Forelimb muscle (tissue), 1 donor: ENCODE measurements at regions not wholly inside any gene's neighbourhood (a gene's known extent, or its start where the extent isn't known, plus 50 kb on each side); places are given as distances from the start of the nearest gene placed in this dataset.
"Not testable (repeated sequence)": the region's sequence is repeated elsewhere in the genome, so short reads cannot be mapped to it uniquely, and the experiment has no call there.

ENCODE experiments used
- DNase-seq: peaks from one replicate; pipeline ENCODE4 v3.0.0-alpha.2; 2013; ENCODE audit warnings: low read depth

GRCh38 chr16:88227722-88228482 is 154.9 kb upstream of the ZNF469 start:
- not testable (repeated sequence) for DNase-seq

DNA sequence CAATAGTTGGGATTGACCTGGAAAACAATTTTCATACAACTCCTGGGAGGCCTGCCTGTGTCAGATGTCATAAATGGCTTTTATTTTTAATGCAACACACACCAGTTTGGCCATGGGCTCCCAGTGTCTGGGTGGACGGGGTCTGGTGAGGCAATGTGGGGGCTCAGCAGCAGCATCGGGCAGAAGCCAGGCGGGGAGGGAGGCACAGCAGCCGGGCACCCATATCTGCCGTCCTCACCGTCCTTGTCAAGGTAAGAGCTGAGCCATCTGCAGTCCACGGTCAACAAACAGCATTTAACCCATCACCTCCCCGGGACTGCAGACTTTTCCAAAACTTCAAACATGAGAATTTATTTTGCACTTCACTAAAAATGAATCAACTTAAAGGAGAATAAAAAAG is 154.0 kb upstream of the ZNF469 start:
- DNase-seq, result not testable (repeated sequence)

GRCh38 chr16:88229710-88230109 is 153.0 kb upstream of the ZNF469 start:
- not testable (repeated sequence) for DNase-seq

DNA sequence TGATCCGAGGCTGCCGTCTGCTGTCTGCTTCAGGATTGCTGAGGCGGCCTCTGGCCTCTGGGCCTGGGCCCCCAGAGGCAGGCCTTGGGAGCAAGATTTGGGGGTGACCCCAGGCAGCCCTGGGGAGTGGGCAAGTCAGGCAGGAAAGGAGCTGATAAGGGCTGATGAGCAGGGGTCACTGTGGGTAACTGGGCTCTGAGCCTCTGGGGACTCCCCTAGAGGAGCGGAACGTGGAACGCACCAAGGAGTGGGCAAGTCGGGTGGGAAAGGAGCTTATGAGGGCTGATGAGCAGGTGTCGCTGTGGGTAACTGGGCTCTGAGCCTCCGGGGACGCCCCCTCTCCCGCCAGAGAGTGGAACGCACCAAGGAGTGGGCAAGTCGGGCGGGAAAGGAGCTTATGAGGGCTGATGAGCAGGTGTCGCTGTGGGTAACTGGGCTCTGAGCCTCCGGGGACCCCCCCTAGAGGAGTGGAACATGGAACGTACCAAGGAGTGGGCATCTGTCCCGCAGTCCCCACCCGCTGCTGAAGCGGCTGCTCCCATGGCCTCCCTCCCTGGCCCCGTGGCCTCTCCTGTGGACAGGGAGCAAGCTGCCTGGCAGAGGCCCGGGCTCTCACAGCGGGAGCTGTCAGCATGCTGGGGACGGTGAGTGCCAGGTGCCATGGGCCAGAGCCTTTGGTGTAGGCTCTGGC is 152.3 kb upstream of the ZNF469 start:
- DNase-seq, result not testable (repeated sequence)

- not testable (repeated sequence) for DNase-seq
Observed at GRCh38 chr16:88230967-88231615, 151.7 kb upstream of the ZNF469 start.

- not testable (repeated sequence) for DNase-seq
Observed at GRCh38 chr16:88231839-88232238, 150.9 kb upstream of the ZNF469 start.

DNA sequence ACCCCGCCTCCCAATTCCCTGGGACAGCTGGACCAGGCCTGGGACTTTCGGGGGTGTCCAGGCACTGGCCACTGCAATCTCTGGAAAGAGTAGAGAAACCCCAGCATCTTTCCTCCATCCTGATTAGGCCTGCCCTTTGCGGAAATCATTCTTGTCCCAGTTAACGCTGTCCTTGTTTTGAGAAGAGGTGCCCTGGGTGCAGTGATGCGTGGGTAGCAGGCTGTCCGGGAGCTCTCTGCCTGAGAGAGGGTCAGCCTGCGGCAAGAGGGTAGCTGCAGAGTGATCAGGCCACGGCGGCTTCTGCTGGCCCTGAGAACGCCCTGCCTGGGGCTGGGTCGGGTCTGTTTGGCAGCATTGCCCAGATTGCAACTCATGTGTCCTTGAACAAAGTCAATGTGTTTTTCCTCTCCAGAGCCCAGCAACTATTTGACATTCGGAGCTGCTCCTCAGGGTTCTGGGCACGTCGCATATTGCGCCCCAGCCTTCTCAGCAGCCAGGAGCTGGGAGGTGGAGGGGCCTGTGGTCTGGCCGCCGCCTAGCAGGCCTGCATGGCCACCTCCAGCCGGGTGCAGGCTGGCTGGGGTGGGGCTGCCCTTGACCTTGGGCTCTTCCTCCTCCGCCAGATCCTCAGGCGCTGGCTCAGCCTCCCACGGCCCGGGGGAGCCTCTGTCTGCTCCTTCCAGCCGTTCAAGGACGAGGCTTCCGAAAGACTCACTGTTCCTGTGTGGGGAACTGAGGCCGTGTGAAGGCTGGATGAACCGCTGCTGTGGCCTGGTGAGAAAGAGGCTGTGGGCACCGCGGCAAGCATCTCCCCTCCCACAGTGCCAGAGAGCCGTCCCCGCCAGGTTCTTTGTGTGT is 150.1 kb upstream of the ZNF469 start:
- not testable (repeated sequence) for DNase-seq

GRCh38 chr16:88233621-88234420 is 148.9 kb upstream of the ZNF469 start:
- not testable (repeated sequence) for DNase-seq

- not testable (repeated sequence) for DNase-seq
Observed at GRCh38 chr16:88234421-88235271, 148.1 kb upstream of the ZNF469 start.

DNA sequence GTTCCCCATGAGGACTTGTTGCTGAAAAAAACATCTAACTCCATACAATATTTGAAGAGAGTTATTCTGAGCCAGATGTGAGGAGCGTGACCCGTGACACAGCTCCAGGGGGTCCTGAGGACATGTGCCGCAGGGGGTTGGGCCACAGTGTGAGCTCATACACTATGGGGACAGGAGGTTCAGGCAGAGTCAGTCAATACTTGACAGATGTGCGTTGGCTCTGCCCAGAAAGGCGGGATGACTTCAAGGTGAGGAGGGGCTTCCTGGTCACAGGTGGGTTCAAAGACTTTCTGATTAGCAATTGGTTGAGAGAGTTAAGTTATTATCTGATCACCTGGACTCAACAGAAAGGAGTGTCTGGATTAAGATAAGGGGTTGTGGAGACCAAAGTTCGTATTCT is 147.1 kb upstream of the ZNF469 start:
- DNase-seq, result not testable (repeated sequence)

DNA sequence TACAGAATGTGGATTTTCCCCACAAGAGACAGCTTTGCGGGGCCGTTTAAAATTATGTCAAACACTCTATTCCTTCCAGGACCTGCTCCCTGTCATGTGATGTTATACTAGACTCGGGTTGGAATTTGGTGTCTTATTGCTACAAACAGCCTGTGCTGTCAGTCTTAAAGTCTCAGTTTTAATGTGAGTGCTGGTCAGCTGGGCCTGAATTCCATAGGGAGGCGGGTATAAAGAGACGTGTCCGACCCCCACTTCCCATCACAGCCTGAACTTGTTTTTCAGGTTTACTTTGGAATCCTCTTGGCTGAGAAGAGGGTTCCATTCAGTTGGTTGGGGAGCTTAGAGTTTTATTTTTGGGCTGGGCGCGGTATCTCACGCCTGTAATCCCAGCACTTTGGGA is 146.5 kb upstream of the ZNF469 start:
- not testable (repeated sequence) for DNase-seq

GRCh38 chr16:88237314-88237713 is 145.4 kb upstream of the ZNF469 start:
- DNase-seq, result not testable (repeated sequence)

- DNase-seq, result not testable (repeated sequence)
Observed at GRCh38 chr16:88237761-88238415, 144.9 kb upstream of the ZNF469 start.

GRCh38 chr16:88238732-88239274 is 144.0 kb upstream of the ZNF469 start:
- DNase-seq, result not testable (repeated sequence)

GRCh38 chr16:88240118-88240517 is 142.6 kb upstream of the ZNF469 start:
- DNase-seq, result not testable (repeated sequence)

- not testable (repeated sequence) for DNase-seq
Observed at GRCh38 chr16:88240776-88241175, 142.0 kb upstream of the ZNF469 start.

GRCh38 chr16:88241404-88242311 is 141.1 kb upstream of the ZNF469 start:
- not testable (repeated sequence) for DNase-seq
